ENCODE measurements at regions not wholly inside any gene's neighbourhood (a gene's known extent, or its start where the extent isn't known, plus 50 kb on each side); places are given as distances from the start of the nearest gene placed in this dataset.

- no peak for TF ChIP-seq CTCF (IDR thresholded peaks at IDR 0.05)
- no peak for TF ChIP-seq POLR2A (IDR thresholded peaks at IDR 0.05)
Observed at GRCh38 chr11:92781151-92781550, 188.3 kb upstream of the MTNR1B start.
